ENCODE measurements at regions not wholly inside any gene's neighbourhood (a gene's known extent, or its start where the extent isn't known, plus 50 kb on each side); places are given as distances from the start of the nearest gene placed in this dataset.
"Not testable (repeated sequence)": the region's sequence is repeated elsewhere in the genome, so short reads cannot be mapped to it uniquely, and the experiment has no call there.

DNA sequence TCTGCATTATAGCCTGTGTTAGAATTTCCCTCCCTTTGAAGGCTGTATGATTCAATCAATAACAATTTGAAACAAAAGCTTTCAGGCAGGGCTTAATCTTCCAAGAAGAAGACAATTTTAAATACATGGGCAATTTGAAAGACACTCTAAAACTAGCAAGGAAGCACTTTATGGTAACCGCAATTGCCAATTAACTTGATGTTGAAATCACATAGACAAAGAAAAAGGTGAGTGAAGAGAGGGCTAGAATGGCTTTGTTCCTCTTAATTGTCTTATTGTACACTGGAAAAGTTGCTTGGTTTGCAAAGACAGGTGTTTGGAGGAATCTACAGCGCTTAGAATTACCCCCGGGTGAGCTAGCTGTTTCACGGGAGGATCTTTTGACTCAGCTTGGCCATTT lies 74.4 kb upstream of the PRKX start:
- no peak overlapping the region for H3K4me2 ChIP-seq (ENCODE audit: insufficient read depth, low read length)
- no peak overlapping the region for H3K4me3 ChIP-seq (replicated peaks in 1 of 3; ENCODE audit: insufficient read depth in 1 of 3, low read depth in 1 of 3, low read length in 3 of 3)
- no peaks in the 10 kb centered on the region for H3K9me3 ChIP-seq (replicated peaks; ENCODE audit: control insufficient read depth, insufficient read depth, low read length)
- intact Hi-C loops (cut with micrococcal nuclease) (no loop called here), dilution Hi-C loops (cut with MboI; ENCODE audit: extremely low pct_ligation_motif_present, low sequenced_read_pairs) (no loop called here)
- no peaks in the 10 kb centered on the region for H3K9me1 ChIP-seq (replicated peaks; ENCODE audit: control insufficient read depth, extremely low read depth, insufficient read depth, low read length)
- BruUV-seq (replicated peaks) = no TSS peak
- H3K4me1 ChIP-seq (ENCODE audit: control insufficient read depth, extremely low read depth, insufficient read depth, low read length) = no peaks in the 10 kb centered on the region
- peaks cover 0 to 2% of the 10 kb centered on the region in 2 experiments for H3K27me3 ChIP-seq (ENCODE audit: control insufficient read depth in 2 of 2, insufficient read depth in 2 of 2, low read length in 2 of 2)
- TF ChIP-seq FOS (IDR thresholded peaks at IDR 0.05; ENCODE audit: borderline replicate concordance, insufficient read depth, low read length) (no peak), POLR2AphosphoS5 (IDR thresholded peaks at IDR 0.05; ENCODE audit: insufficient read depth, low read depth, low read length) (no peak), GATA2 (IDR thresholded peaks at IDR 0.05; ENCODE audit: insufficient read depth, insufficient read length, low read depth, low read length) (no peak), JUN (IDR thresholded peaks at IDR 0.05; ENCODE audit: borderline replicate concordance, insufficient read depth, insufficient read length, low read depth) (no peak), POLR2A (IDR thresholded peaks at IDR 0.05; ENCODE audit: low read depth, low read length) (no peak), EZH2 (IDR thresholded peaks at IDR 0.05; ENCODE audit: borderline replicate concordance, low read depth, low read length, severe bottlenecking) (no peak), MYC (IDR thresholded peaks at IDR 0.05; ENCODE audit: low read depth, low read length) (no peak)
- TF ChIP-seq, protein P1, sequence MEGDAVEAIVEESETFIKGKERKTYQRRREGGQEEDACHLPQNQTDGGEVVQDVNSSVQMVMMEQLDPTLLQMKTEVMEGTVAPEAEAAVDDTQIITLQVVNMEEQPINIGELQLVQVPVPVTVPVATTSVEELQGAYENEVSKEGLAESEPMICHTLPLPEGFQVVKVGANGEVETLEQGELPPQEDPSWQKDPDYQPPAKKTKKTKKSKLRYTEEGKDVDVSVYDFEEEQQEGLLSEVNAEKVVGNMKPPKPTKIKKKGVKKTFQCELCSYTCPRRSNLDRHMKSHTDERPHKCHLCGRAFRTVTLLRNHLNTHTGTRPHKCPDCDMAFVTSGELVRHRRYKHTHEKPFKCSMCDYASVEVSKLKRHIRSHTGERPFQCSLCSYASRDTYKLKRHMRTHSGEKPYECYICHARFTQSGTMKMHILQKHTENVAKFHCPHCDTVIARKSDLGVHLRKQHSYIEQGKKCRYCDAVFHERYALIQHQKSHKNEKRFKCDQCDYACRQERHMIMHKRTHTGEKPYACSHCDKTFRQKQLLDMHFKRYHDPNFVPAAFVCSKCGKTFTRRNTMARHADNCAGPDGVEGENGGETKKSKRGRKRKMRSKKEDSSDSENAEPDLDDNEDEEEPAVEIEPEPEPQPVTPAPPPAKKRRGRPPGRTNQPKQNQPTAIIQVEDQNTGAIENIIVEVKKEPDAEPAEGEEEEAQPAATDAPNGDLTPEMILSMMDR (IDR thresholded peaks at IDR 0.05; ENCODE audit: extremely low read depth in 1 of 2, insufficient read depth in 1 of 2, low read depth in 1 of 2, low read length in 2 of 2) = no peak
- TF ChIP-seq, protein P2, sequence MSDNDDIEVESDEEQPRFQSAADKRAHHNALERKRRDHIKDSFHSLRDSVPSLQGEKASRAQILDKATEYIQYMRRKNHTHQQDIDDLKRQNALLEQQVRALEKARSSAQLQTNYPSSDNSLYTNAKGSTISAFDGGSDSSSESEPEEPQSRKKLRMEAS (IDR thresholded peaks at IDR 0.05; ENCODE audit: insufficient read depth, insufficient read length) = no peak
- DNase-seq (ENCODE audit: low read depth, low spot score) = no peak
- H4K20me1 ChIP-seq (replicated peaks; ENCODE audit: control insufficient read depth, extremely low read depth, insufficient read depth, low read length) = no peaks in the 10 kb centered on the region
- H3K79me2 ChIP-seq (ENCODE audit: control insufficient read depth, insufficient read depth, low read length) = no peaks in the 10 kb centered on the region
- CTCF ChIA-PET = no interaction called here
- no peak overlapping the region for H3K27ac ChIP-seq (ENCODE audit: insufficient read depth, low read depth, low read length)
- no peak for FAIRE-seq
- no peak overlapping the region for H2AFZ ChIP-seq (ENCODE audit: low read depth, low read length)
- POLR2A ChIA-PET = no interaction called here
- H3K36me3 ChIP-seq (ENCODE audit: control insufficient read depth in 2 of 2, extremely low read depth in 1 of 2, insufficient read depth in 2 of 2, low read length in 2 of 2) = no peaks in the 10 kb centered on the region
- H3K9ac ChIP-seq (replicated peaks; ENCODE audit: extremely low read depth, insufficient read depth, low read length) = no peak overlapping the region

DNA sequence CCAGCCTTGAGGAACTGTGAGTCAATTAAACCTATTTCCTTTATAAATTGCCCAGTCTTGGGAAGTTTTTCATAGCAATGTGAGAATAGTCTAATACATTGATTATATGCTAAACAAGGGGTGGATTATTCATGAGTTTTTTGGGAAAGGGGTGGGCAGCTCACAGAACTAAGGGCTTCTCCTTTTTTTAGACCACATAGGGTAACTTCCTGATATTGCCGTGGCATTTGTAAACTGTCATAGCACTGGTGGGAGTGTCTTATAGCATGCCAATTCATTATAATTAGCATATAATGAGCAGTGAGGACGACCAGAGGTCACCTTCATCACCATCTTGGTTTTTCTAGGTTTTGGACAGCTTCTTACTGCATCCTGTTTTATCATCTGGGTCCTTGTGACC lies 72.4 kb upstream of the PRKX start:
- H3K4me1 ChIP-seq (ENCODE audit: control insufficient read depth, extremely low read depth, insufficient read depth, low read length); FAIRE-seq; DNase-seq (ENCODE audit: low read depth, low spot score); H2AFZ ChIP-seq (ENCODE audit: low read depth, low read length); H3K4me3 ChIP-seq (replicated peaks in 1 of 3; ENCODE audit: insufficient read depth in 1 of 3, low read depth in 1 of 3, low read length in 3 of 3); dilution Hi-C loops (cut with MboI; ENCODE audit: extremely low pct_ligation_motif_present, low sequenced_read_pairs); H4K20me1 ChIP-seq (replicated peaks; ENCODE audit: control insufficient read depth, extremely low read depth, insufficient read depth, low read length); BruUV-seq (replicated peaks); H3K36me3 ChIP-seq (ENCODE audit: control insufficient read depth in 2 of 2, extremely low read depth in 1 of 2, insufficient read depth in 2 of 2, low read length in 2 of 2); H3K27ac ChIP-seq (ENCODE audit: insufficient read depth, low read depth, low read length); intact Hi-C loops (cut with micrococcal nuclease); H3K9me3 ChIP-seq (replicated peaks; ENCODE audit: control insufficient read depth, insufficient read depth, low read length); H3K4me2 ChIP-seq (ENCODE audit: insufficient read depth, low read length); CTCF ChIA-PET; POLR2A ChIA-PET; H3K9ac ChIP-seq (replicated peaks; ENCODE audit: extremely low read depth, insufficient read depth, low read length); H3K79me2 ChIP-seq (ENCODE audit: control insufficient read depth, insufficient read depth, low read length); H3K9me1 ChIP-seq (replicated peaks; ENCODE audit: control insufficient read depth, extremely low read depth, insufficient read depth, low read length); H3K27me3 ChIP-seq (ENCODE audit: control insufficient read depth in 2 of 2, insufficient read depth in 2 of 2, low read length in 2 of 2): not testable (repeated sequence)
